ENCODE measurements at regions not wholly inside any gene's neighbourhood (a gene's known extent, or its start where the extent isn't known, plus 50 kb on each side); places are given as distances from the start of the nearest gene placed in this dataset.
"Not testable (repeated sequence)": the region's sequence is repeated elsewhere in the genome, so short reads cannot be mapped to it uniquely, and the experiment has no call there.

- no peak for DNase-seq (ENCODE audit: low read depth in 2 of 2)
These were observed 233.3 kb upstream of the SLCO3A1 start for GRCh38 chr15:91620229-91620628.

DNA sequence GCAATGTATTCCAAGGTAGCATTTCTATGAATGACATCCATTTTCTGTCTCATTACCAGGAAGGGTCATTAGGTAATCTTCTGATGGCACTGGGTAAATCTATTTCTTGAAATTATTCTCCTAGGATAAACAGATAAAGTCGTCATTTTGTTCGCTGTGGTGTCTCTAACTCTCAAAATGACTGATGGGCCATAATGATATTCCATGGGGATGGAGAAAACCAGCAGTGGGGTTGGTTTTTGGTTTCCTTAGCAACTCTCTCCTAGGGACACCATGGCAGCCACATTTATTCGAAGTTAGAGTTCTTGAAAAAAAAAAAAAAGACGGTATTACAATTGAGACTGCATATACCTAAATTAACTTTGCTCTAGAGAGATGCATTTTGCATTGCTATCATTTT is 231.3 kb upstream of the SLCO3A1 start:
- DNase-seq (ENCODE audit: low read depth in 2 of 2): no peak

DNA sequence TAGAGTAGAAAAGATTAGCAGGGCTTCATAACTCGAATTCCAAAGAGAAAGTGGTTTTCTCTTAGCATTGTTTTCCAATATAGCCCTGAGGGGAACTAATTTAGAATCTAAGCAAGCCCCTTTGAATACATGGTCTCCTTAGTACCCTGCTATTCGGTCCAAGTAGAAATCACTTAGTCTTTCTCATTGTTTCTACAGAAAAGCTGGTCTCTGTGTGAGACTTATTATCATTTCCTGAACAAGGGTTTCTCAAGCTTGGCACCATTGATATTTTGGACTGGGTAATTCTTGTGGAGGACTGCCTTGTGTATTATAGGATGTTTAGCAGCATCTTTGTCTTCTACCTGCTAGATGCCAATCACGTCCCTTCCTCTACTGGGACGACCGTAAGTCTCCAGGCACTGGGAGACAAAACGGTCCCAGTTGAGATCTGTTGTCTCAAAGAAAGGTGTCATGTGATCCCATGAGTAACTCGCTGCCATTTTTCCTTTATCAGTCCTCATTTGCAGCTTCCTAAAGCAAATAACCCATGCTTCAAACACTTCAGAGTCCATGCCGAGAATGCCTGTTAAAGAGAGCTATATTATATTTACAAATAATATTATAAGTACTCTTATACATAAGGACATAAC is 230.7 kb upstream of the SLCO3A1 start:
- DNase-seq (ENCODE audit: low read depth in 2 of 2): no peak

DNA sequence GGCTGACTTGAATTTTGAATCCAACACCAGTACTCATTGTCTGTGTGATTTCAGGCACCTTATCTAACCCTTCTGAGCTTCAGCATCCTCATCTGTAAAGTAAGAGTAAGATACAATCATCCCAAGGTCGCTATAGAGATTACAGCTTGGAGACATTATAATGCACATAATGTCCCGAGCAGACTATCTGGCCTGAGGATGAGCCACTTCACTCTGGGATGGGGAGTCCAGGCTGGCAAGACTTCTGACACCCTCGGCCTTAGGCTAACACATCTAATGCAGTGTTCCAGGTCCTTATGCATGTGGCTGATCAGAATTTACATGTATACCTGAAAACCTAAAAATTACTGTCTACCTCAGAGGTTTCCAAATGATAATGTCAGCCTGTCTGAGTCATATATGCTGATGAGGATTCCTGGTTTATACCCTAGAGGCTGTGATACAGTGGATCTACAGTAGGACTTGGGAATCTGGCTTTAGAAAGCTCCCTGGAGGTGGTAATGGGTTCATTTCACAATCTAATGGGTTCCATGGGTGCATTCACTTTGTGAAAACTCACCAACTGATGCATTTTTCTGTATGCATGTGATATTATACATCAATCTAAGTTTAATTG is 229.0 kb upstream of the SLCO3A1 start:
- no peak for DNase-seq (ENCODE audit: low read depth in 2 of 2)

DNA sequence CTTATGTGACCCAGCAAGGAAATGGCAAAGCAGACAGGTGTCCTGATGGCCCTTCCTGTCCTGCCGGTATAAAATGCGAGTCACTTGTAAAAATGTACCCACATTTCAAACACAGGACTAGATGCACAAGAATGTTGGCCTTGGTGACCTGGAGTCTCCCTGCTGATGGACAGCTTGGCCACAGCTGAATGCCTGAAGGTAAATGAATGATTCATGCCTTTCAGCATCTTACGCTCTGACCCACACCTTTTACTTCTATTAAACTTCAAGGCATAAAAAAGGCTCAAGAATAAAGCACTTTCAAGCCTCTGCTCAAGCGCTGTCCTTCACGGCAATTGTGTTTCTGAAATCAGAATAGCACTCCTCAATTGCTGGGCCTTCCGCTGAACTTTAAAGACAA is 228.0 kb upstream of the SLCO3A1 start:
- DNase-seq (ENCODE audit: low read depth in 2 of 2): no peak

- DNase-seq (ENCODE audit: low read depth in 2 of 2): no peak
These were observed 225.8 kb upstream of the SLCO3A1 start for GRCh38 chr15:91627473-91628278.

GRCh38 chr15:91630090-91630489 is 223.4 kb upstream of the SLCO3A1 start:
- DNase-seq (ENCODE audit: low read depth in 2 of 2): no peak

DNA sequence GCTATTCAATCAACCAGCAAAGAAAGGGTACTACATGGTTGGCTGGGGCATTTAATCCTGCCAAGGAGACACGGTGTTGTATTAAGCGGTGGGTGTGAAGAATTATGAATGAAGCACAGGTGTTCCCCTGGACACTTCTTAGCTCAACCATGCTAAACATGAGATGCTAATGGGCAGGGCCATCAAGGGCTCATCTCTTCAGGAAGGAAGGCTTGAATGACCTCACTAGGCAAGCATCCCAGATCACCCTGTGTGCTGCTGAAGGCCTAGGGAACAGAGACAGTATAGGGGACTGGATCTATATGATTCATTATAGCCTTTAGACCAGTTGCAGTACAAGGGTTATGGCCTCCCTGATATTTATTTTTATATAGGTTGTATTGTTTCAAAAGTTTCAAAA is 221.3 kb upstream of the SLCO3A1 start:
- no peak for DNase-seq (ENCODE audit: low read depth in 2 of 2)

- DNase-seq (ENCODE audit: low read depth in 2 of 2): no peak
These were observed 220.5 kb upstream of the SLCO3A1 start for GRCh38 chr15:91632981-91633380.

- DNase-seq (ENCODE audit: low read depth in 2 of 2): no peak
These were observed 219.3 kb upstream of the SLCO3A1 start for GRCh38 chr15:91634179-91634578.

- no peak for DNase-seq (ENCODE audit: low read depth in 2 of 2)
These were observed 218.4 kb upstream of the SLCO3A1 start for GRCh38 chr15:91635080-91635479.

DNA sequence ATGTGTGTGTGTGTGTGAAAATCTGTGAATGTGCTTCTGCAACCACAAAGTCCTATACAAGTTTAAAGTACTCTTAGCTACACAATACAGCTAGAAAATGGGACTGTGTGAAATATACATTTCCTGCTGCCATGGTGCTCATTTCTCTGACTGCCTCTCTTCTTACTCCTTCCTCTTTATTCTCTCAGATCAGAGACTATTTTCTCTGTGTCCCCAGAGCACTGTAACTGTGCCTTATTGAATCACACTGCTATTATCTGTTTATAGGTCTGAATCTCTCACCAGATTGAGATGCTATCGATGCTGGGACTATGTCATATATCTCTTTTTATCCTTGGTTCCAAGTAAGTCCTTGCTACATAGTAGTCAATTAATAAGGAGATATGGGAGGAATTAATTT is 217.9 kb upstream of the SLCO3A1 start:
- no peak for DNase-seq (ENCODE audit: low read depth in 2 of 2)

DNA sequence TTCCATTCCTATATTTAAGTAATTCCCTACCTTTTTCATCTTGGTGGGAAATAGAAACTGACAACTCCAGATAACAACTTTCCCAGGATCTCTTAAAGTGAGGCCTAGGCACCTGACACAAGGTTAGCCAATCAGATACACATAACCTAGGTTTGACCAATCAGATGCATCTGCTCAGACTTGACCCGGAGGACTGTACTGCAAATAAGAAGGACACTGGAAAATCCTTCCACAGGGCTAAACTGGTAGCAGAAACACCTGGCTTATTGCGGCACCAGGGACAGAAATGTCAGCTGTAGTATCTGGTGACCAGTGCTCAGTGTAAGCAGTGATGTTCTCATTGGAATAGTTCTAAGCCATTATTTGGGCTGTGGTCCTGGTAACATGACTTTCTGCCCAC is 204.5 kb upstream of the SLCO3A1 start:
- DNase-seq (ENCODE audit: low read depth in 2 of 2): no peak

DNA sequence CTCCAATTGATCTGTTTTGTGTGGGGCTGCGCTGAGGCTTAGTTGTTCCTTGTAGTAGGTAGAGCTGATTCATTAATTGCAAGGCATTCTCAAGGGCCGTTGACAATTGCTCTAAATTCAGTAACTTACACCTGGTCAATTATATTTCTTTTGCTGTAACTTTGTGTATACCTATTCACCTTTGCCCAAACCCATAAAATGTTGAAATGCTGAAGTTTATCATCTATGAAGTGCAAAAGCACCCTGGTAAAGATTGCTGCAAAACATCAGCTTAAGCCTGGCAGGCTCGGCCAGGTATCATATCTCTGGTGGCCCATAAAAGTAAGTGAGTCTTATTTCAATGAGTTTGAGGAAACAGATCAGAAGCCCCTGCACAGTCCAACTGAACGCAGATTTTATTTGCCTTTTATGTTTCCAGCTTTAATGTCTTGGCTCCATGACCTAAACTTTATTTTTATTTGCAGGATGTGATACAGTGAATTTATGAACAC is 203.6 kb upstream of the SLCO3A1 start:
- no peak for DNase-seq (ENCODE audit: low read depth in 2 of 2)

- DNase-seq (ENCODE audit: low read depth in 2 of 2): no peak
These were observed 202.3 kb upstream of the SLCO3A1 start for GRCh38 chr15:91651251-91651650.

- no peak for DNase-seq (ENCODE audit: low read depth in 2 of 2)
These were observed 200.8 kb upstream of the SLCO3A1 start for GRCh38 chr15:91652610-91653207.

DNA sequence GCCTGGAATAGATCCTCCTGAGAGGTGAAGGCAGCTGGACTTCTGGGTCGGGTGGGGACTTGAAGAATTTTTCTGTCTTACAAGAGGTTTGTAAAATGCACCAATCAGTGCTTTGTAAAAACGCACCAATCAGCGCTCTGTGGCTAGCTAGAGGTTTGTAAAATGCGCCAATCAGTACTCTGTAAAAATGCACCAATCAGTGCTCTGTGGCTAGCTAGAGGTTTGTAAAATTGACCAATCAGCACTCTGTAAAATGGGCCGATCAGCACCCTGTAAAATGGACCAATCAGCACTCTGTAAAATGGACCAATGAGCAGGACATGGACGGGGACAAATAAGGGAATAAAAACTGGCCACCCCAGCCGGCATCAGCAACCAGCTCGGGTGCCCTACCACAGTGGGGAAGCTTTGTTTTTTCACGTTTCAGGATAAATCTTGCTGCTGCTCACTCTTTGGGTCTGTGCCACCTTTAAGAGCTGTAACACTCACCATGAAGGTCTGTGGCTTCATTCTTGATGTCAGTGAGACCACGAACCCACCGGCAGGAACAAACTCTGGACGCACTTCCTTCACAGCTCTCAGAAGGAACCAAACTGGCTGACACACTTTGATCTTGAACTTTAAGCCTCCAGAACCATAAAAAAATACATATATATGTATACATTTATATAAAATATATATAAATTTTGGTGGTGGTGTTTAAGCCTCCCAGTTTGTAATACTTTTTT is 197.8 kb upstream of the SLCO3A1 start:
- not testable (repeated sequence) for DNase-seq (ENCODE audit: low read depth in 2 of 2)

DNA sequence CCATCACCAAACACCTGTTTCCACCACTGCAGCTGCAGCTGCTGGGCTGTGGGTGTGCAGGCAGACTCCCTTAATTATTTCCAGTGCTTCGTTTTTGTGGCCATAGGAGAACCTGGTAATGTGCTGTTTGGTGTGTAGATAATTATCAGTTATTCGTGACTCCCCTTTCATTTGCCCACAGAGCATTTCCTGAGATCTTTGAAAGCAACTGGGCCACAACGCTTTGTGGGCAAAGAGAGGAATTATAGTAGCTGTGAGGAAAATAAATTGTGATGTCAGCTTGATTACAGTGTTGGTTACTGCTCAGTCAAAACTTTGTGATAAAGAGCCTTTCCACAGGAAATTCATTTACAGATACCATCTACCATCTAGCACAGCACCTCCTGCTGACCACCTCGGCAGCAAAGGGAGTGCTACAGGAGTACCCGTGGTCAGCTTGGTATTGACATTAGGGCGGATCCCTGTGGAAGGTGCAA is 193.3 kb upstream of the SLCO3A1 start:
- DNase-seq (ENCODE audit: low read depth in 2 of 2): no peak

DNA sequence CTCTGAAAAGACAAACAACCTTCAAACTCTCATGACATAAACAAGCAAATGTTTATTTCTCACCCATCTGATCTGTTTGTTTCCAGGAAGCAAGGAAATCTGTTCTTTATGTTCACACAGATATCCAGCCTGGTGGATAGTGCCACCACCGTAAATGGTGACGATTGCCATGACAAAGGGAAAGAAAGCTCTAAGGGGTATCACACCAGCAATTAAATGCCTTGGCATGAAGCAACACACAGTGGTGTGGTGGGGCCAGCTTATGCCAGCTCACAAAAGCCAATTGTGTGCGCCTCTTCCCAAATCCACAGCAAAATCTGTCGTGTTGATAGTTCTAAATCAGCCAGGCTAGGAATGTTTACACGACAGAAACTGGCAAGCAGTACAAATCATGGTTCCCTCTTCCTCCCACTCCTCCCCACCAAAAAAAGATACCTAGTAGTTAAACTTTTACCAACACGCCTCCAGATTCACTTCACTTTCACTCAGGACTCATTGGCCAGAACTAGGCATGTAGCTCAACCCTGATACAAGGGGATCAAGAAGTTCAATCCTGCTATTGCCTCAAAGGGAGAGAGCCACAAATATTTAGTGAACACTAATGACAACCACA is 189.2 kb upstream of the SLCO3A1 start:
- DNase-seq (ENCODE audit: low read depth in 2 of 2): no peak

DNA sequence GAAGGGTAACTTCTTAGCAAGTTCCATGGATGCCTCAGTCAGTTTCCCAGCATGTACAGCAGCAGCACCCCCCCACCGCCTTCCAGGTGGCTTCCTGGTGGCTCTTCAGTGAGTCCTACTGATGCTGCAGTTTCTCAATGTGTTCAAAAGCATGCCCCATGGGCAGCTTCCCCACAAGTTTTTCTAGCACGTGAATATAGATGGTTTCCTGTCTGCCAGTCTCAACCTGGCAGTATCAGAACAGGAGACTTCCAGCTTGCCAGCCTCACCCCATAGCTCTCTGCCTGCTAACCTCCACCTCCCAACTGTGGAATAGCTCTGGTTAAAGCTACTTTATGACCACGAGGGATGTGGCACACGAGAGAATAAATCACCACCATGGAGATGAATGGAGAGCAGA is 188.3 kb upstream of the SLCO3A1 start:
- DNase-seq (ENCODE audit: low read depth in 2 of 2): no peak

DNA sequence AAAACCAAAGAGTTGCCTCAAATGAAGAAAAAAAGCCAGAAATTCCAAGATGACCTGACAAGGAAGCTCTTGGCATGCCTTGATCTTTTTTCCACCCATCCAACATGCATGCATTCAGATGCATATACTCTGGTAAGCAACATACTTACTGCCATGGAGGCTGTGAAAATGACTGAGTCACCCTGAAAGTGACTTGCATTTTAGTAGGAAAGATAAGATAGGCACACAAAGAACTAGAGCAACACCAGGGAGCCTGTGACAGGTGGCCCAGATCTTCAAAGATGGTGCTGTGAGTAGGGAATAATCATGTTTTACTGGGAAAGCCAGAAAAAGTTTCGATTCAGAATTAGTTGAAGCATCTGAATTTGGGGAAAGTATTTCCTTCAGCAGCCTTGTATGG is 185.1 kb upstream of the SLCO3A1 start:
- no peak for DNase-seq (ENCODE audit: low read depth in 2 of 2)
